NB4 (cell line): ENCODE measurements at regions not wholly inside any gene's neighbourhood (a gene's known extent, or its start where the extent isn't known, plus 50 kb on each side); places are given as distances from the start of the nearest gene placed in this dataset.

Source experiments
- CTCF ChIP-seq: IDR thresholded peaks from one replicate; pipeline ENCODE4 v1.5.1; 2012; ENCODE audit warnings: low read depth, low read length
- MAX ChIP-seq: IDR thresholded peaks from 2 replicates; pipeline ENCODE4 v1.6.1; 2011; ENCODE audit warnings: low read depth, low read length
- MYC ChIP-seq: IDR thresholded peaks from 2 replicates; pipeline ENCODE4 v1.6.1; 2011; ENCODE audit warnings: low read depth, low read length
- POLR2A ChIP-seq: IDR thresholded peaks from 2 replicates; pipeline ENCODE4 v1.6.1; 2011; ENCODE audit warnings: mild to moderate bottlenecking; ENCODE audit not compliant: insufficient read length; ENCODE audit errors: extremely low read depth

GRCh38 chr15:62417439-62417838 is 252.4 kb upstream of the C2CD4B start:
- TF ChIP-seq POLR2A (no peak), CTCF (no peak), MYC (no peak), MAX (no peak)
